Mesodermal cell (in vitro differentiated cells): ENCODE measurements at regions not wholly inside any gene's neighbourhood (a gene's known extent, or its start where the extent isn't known, plus 50 kb on each side); places are given as distances from the start of the nearest gene placed in this dataset.

ENCODE experiments used
- H3K27ac ChIP-seq: 2 replicates; pipeline ENCODE4 v1.7.0; 2013; ENCODE audit warnings: mild to moderate bottlenecking, low read depth, low read length, moderate library complexity; ENCODE audit not compliant: severe bottlenecking
- H3K36me3 ChIP-seq: 2 replicates; pipeline ENCODE4 v1.7.1; 2013; ENCODE audit warnings: mild to moderate bottlenecking, low read length, moderate library complexity; ENCODE audit not compliant: control insufficient read depth, insufficient read depth
- H3K4me1 ChIP-seq: one replicate; pipeline ENCODE4 v1.7.1; 2013; ENCODE audit warnings: mild to moderate bottlenecking, low read length; ENCODE audit not compliant: insufficient read depth, control insufficient read depth, poor library complexity, severe bottlenecking
- H3K4me3 ChIP-seq: 2 replicates; pipeline ENCODE4 v1.7.0; 2013; ENCODE audit warnings: low read length, control low read depth, mild to moderate bottlenecking; ENCODE audit not compliant: insufficient read depth, poor library complexity, severe bottlenecking; ENCODE audit errors: extremely low read depth
- H3K9me3 ChIP-seq: 2 replicates; pipeline ENCODE4 v1.7.1; 2013; ENCODE audit warnings: mild to moderate bottlenecking, low read length, moderate library complexity; ENCODE audit not compliant: control insufficient read depth
- WGBS, 2 experiments: methylation state at CpG; one replicate each; pipeline ENCODE4 v1.1.5; 2013; ENCODE audit warnings: missing lambda C conversion rate in 2 of 2; ENCODE audit not compliant: insufficient coverage in 2 of 2; 5-methylcytosine and 5-hydroxymethylcytosine counted together

DNA sequence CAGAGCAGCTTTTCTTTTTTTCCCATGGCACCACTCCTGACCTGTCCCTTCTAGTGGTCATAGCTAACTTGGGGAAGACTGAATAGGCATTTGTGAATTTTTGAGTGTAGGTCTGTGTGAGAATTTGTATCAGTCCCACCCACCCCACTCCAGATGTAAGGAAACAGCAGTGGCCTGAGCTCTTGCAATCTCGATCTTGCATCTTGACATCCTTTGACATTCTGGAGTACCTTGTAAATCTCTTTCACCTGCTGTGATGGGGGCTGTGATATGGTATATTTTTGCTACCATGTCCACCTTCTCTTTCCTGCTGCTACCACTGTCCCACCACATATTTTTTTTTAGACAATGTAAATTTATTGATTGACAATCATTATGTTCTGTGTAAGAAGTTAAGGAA, 289.3 kb downstream of the MAP2K6 start:
- no CpG with 5 or more reads among the region's 1 CpG for WGBS, 2 experiments
- no peak overlapping the region for H3K27ac ChIP-seq
- H3K9me3 ChIP-seq, result peaks cover 8% of the 10 kb centered on the region
- no peak overlapping the region for H3K4me3 ChIP-seq
- no peaks in the 10 kb centered on the region for H3K4me1 ChIP-seq
- no peaks in the 10 kb centered on the region for H3K36me3 ChIP-seq

DNA sequence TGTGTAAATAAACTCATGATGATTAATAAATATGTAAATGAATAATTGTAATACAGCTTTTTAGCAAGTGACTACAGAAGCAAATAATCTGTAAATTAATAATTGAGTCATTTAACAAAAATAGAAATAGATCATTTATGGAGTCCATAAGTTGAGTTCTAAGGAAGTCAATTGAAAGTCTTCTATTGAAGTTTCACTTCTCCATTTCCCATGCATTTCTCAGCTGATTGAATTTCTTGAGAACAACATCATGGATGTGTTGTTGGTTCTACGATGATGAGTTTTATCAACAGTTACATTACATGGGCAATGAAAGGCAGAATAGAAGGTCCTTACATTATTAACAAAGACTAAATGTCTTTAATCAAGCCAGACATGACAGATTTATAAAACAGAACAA, 290.4 kb downstream of the MAP2K6 start:
- Histone ChIP-seq H3K4me3 (no peak overlapping the region), H3K9me3 (peaks cover 2% of the 10 kb centered on the region), H3K4me1 (no peaks in the 10 kb centered on the region), H3K36me3 (no peaks in the 10 kb centered on the region), H3K27ac (no peak overlapping the region)
- no CpG with 5 or more reads among the region's 1 CpG for WGBS, 2 experiments

DNA sequence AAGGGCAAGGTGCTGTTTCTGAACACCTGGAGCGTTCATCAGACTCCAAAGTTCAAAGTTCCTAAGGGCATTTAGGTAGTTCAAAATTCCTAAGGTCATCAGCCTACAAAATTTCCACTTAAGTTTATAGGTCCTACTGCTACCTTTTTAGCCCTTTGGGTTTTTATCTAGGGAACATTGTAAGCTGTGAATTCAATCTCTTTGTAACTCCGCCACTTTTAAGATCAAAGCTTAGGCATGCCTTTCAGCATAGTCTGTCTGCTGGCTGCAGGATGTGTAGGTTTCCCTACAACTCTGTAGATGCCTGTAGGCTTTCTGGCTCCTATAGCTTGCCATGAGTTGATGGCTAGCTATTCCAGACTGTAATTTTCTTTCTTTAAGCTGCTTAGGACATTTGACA, 291.6 kb downstream of the MAP2K6 start:
- 88% methylated on average over 1 of the region's 2 CpGs; no CpG with 5 or more reads in 1 of the 2 experiments for WGBS, 2 experiments
- H3K4me3 ChIP-seq, result no peak overlapping the region
- no peaks in the 10 kb centered on the region for H3K9me3 ChIP-seq
- H3K4me1 ChIP-seq, result no peaks in the 10 kb centered on the region
- H3K36me3 ChIP-seq, result no peaks in the 10 kb centered on the region
- H3K27ac ChIP-seq, result no peak overlapping the region

DNA sequence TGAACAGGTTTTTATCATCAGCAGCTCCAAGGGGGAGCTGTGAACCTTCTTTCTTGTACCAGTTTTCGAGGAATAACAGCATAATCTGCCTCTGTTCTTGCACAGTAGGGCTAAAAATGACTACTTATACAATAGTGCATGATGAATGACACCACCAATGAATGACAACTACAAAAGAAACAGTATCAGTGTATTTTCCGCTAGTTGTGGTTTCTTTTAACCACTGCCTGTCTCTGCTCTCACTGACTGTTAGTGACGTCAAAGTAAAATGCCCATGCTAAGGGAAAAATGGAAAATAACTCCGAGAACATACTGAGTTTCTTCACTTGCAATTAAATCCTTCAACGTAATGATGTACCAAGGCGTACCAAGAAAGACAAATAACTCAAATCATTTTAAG, 294.9 kb downstream of the MAP2K6 start:
- Histone ChIP-seq H3K4me1 (no peaks in the 10 kb centered on the region), H3K36me3 (no peaks in the 10 kb centered on the region), H3K9me3 (no peaks in the 10 kb centered on the region), H3K4me3 (no peak overlapping the region), H3K27ac (no peak overlapping the region)
- 82 to 90% methylated on average over 2 to 4 of the region's 6 CpGs for WGBS, 2 experiments

DNA sequence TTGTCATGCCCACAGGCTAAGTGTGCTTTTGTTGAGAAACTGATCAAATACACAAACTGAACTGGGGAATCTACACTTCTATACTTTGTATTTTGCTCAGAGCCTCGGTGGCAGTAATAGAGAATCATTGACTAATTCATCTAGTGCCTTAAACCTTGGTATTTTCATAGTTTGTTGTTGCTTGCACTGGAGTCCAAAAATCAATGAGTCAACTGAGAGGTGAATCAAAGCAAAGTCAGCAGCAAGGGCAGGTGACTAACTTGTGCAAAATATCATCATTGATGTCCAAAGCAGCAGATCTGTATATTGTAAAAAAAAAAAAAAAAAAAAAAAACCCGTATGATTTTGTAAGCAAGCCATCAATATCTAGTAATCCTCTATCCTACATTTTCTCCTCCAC, 296.4 kb downstream of the MAP2K6 start:
- Histone ChIP-seq H3K27ac (no peak overlapping the region), H3K4me3 (no peak overlapping the region), H3K36me3 (no peaks in the 10 kb centered on the region), H3K4me1 (no peaks in the 10 kb centered on the region), H3K9me3 (no peaks in the 10 kb centered on the region)
- WGBS, 2 experiments, result 80% methylated on average over 1 of the region's 2 CpGs; no CpG with 5 or more reads in 1 of the 2 experiments

DNA sequence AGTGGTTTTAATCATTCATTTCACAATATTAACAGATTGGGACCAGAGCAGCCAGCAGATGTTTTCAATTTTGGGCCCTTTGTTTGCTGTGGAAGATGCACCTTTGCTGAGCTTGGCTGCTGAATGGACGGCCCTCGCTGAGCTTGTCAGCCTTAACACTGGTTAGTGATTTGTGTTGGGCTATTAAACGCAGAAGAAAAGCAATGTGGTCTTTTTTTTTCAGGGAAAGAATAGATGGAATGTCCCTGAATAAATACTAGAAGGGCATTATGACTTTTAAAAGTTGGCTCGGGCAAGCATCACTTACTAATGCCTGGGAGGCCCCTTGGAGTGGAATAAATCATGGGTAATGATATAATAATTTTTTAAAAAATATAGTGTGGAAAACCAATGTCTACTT, 297.0 kb downstream of the MAP2K6 start:
- WGBS, 2 experiments, result 95 to 100% methylated on average over 1 to 3 of the region's 4 CpGs
- Histone ChIP-seq H3K4me1 (peaks cover 2% of the 10 kb centered on the region), H3K27ac (no peak overlapping the region), H3K36me3 (no peaks in the 10 kb centered on the region), H3K4me3 (no peak overlapping the region), H3K9me3 (no peaks in the 10 kb centered on the region)

DNA sequence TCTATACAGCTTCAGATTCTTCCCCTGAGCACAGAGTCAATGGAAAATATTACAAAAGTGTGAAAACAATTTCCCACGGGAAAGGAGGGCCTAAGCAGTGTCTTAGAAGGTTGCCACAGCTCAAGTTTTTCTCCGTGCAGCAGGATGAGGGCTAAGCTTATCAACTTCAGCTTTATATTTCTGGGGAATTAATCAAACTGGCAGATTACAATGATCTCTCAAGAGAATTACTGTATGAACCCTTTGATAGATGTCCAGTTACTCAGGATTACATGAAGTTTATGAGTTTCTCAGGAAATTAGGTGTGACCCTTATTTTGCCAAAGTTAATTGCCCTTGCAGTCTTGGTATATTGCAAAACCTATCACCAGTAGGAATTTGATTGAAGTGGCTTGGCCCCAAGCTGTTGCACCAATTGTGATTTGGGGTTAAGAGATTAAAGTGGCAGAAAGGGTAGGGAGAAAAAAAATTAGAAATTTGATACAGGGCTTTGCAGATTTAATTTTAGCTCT, 298.4 kb downstream of the MAP2K6 start:
- H3K27ac ChIP-seq, result no peak overlapping the region
- H3K9me3 ChIP-seq, result no peaks in the 10 kb centered on the region
- H3K4me3 ChIP-seq, result no peak overlapping the region
- peaks cover 10% of the 10 kb centered on the region for H3K4me1 ChIP-seq
- 90 to 100% methylated on average over 1 to 2 of the region's 2 CpGs for WGBS, 2 experiments
- H3K36me3 ChIP-seq, result no peaks in the 10 kb centered on the region

DNA sequence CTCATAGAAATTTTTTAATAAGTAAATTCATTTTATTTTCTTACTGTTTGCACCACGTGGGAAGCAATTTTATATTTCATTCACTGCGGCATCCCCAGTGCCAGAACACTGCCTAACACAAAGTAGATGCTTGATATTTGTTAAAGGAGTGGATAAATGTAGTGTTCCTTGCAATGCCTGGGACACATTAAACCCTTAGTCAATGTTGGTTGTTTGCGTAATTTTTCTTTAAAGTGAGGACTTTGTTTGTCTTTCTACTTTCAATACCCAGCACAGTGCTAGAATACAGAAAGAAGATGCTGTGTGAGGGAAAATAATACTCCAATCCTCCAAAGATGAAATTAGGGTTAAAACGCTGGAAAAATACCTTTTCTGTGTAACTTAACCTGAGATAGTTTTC, 299.3 kb downstream of the MAP2K6 start:
- H3K9me3 ChIP-seq, result no peaks in the 10 kb centered on the region
- H3K4me1 ChIP-seq, result peaks cover 10% of the 10 kb centered on the region
- 100% methylated on average over 1 of the region's 4 CpGs; no CpG with 5 or more reads in 1 of the 2 experiments for WGBS, 2 experiments
- no peak overlapping the region for H3K4me3 ChIP-seq
- H3K36me3 ChIP-seq, result no peaks in the 10 kb centered on the region
- H3K27ac ChIP-seq, result no peak overlapping the region

DNA sequence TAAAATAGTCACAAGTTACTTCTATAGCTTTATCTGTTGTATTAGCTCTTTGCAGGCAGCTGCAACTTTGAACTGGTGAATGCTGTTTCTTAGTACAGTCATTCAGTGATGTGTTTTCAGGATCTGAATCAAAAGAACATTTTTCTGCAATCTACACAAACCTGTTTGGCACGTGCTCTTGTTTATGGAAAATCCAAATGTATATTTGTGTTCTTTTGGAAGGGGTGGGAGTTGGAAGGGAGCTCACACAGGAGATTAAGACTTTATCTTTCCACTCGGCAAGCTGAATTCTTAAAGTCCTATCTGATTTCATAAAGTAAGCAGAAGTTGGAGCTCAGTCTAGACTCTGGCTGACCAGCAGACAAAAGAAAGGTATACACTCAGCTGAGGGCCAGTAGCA, 300.2 kb downstream of the MAP2K6 start:
- Histone ChIP-seq H3K36me3 (no peaks in the 10 kb centered on the region), H3K27ac (no peak overlapping the region), H3K9me3 (no peaks in the 10 kb centered on the region), H3K4me3 (no peak overlapping the region), H3K4me1 (peaks cover 10% of the 10 kb centered on the region)
- 67 to 100% methylated on average over 1 of the region's 2 CpGs for WGBS, 2 experiments

DNA sequence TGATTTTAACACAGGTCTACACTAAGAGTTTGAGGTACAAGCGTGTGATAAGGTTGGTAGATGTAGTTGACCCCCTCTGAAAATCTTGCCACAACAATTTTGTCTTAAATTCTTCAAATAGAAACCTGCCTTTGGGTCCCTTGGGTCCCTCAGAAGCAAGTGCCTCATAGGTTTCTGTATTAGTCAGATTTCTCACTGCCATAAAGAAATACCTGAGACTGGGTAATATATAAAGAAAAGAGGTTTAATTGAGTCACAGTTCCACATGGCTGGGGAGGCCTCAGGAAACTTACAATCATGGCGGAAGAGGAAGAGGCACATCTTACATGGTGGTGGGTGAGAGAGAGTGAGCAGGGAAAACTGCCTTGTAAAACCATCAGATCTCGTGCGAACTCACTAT, 301.2 kb downstream of the MAP2K6 start:
- no peaks in the 10 kb centered on the region for H3K9me3 ChIP-seq
- no peak overlapping the region for H3K27ac ChIP-seq
- no peak overlapping the region for H3K4me3 ChIP-seq
- 92 to 100% methylated on average over 1 to 3 of the region's 4 CpGs for WGBS, 2 experiments
- peaks cover 10% of the 10 kb centered on the region for H3K4me1 ChIP-seq
- no peaks in the 10 kb centered on the region for H3K36me3 ChIP-seq

DNA sequence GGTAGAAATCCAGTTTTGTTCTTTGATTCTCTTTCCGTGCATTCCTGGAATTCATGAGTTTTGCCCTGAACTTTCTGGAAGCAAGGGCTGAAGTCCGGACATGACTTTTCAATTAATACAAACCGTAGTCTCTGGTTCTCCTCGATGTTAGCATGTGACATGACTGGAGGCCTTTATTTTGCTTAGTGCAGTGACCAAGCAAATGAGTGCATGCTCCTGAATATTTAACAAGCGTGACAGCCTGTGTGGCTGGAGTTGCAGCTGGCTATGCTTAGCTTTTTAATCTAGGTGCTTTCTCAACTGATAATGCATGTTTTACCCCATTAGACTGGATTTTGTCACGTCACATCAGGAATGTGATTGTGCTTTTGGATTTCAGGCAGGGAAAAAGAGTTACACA, 302.1 kb downstream of the MAP2K6 start:
- 89 to 92% methylated on average over 5 to 6 of the region's 6 CpGs for WGBS, 2 experiments
- H3K27ac ChIP-seq, result no peak overlapping the region
- H3K9me3 ChIP-seq, result no peaks in the 10 kb centered on the region
- no peaks in the 10 kb centered on the region for H3K36me3 ChIP-seq
- H3K4me3 ChIP-seq, result no peak overlapping the region
- peaks cover 10% of the 10 kb centered on the region for H3K4me1 ChIP-seq
